ENCODE measurements at regions not wholly inside any gene's neighbourhood (a gene's known extent, or its start where the extent isn't known, plus 50 kb on each side); places are given as distances from the start of the nearest gene placed in this dataset.

GRCh38 chr17:77749989-77750388 lies 208.5 kb upstream of the TNRC6C start:
- H3K4me2 ChIP-seq: no peak overlapping the region
- no peaks in the 10 kb centered on the region for H3F3A ChIP-seq (ENCODE audit: insufficient read depth, low read depth)
- H3K36me3 ChIP-seq (ENCODE audit: low read depth): no peaks in the 10 kb centered on the region
- H3K4me3 ChIP-seq: no peak overlapping the region
- H3K4me1 ChIP-seq (replicated peaks; ENCODE audit: insufficient read depth): no peaks in the 10 kb centered on the region
- ChIA-PET CTCF (no interaction called here), POLR2A (ENCODE audit: unreplicated experiment) (no interaction called here)
- no peaks in the 10 kb centered on the region for H3K9me2 ChIP-seq (ENCODE audit: insufficient read depth)
- intact Hi-C loops (cut with micrococcal nuclease; ENCODE audit: unreplicated experiment): no loop called here
- no peaks in the 10 kb centered on the region for H4K20me1 ChIP-seq (ENCODE audit: insufficient read depth)
- DNase-seq: no peak
- peaks cover 88% of the 10 kb centered on the region for H3K27me3 ChIP-seq (ENCODE audit: insufficient read depth, low read depth)
- no peak overlapping the region for H2AFZ ChIP-seq
- no peak overlapping the region for H3K27ac ChIP-seq
- TF ChIP-seq CTCF (conservative IDR thresholded peaks at IDR 0.05) (no peak), EZH2 (IDR thresholded peaks at IDR 0.05; ENCODE audit: low read depth) (no peak)
- no peaks in the 10 kb centered on the region for H3K9me3 ChIP-seq (ENCODE audit: insufficient read depth, low read depth)
- BruUV-seq (replicated peaks): no TSS peak
- no peaks in the 10 kb centered on the region for H3K79me2 ChIP-seq (ENCODE audit: low read depth)

- H3K4me3 ChIP-seq: no peak overlapping the region
- no peaks in the 10 kb centered on the region for H3K36me3 ChIP-seq (ENCODE audit: low read depth)
- DNase-seq: no peak
- no peaks in the 10 kb centered on the region for H3K4me1 ChIP-seq (replicated peaks; ENCODE audit: insufficient read depth)
- no TSS peak for BruUV-seq (replicated peaks)
- H3K27me3 ChIP-seq (ENCODE audit: insufficient read depth, low read depth): peaks cover 88% of the 10 kb centered on the region
- H4K20me1 ChIP-seq (ENCODE audit: insufficient read depth): no peaks in the 10 kb centered on the region
- no peak overlapping the region for H3K27ac ChIP-seq
- intact Hi-C loops (cut with micrococcal nuclease; ENCODE audit: unreplicated experiment): no loop called here
- H3K9me3 ChIP-seq (ENCODE audit: insufficient read depth, low read depth): no peaks in the 10 kb centered on the region
- no peak overlapping the region for H3K4me2 ChIP-seq
- no peaks in the 10 kb centered on the region for H3F3A ChIP-seq (ENCODE audit: insufficient read depth, low read depth)
- no peak overlapping the region for H2AFZ ChIP-seq
- ChIA-PET CTCF (no interaction called here), POLR2A (ENCODE audit: unreplicated experiment) (interaction anchor here (0.6 kb wide), 1 partner anchor 1655 kb away, joined by 3 read pairs; no protein-coding TSS in a partner anchor)
- no peaks in the 10 kb centered on the region for H3K9me2 ChIP-seq (ENCODE audit: insufficient read depth)
- H3K79me2 ChIP-seq (ENCODE audit: low read depth): no peaks in the 10 kb centered on the region
- TF ChIP-seq EZH2 (IDR thresholded peaks at IDR 0.05; ENCODE audit: low read depth) (no peak), CTCF (conservative IDR thresholded peaks at IDR 0.05) (no peak)
Measured at GRCh38 chr17:77750427-77751043, 208.0 kb upstream of the TNRC6C start.

GRCh38 chr17:77753246-77753645 lies 205.3 kb upstream of the TNRC6C start:
- H3K9me3 ChIP-seq (ENCODE audit: insufficient read depth, low read depth): no peaks in the 10 kb centered on the region
- H3F3A ChIP-seq (ENCODE audit: insufficient read depth, low read depth): no peaks in the 10 kb centered on the region
- no peaks in the 10 kb centered on the region for H3K36me3 ChIP-seq (ENCODE audit: low read depth)
- H3K4me3 ChIP-seq: no peak overlapping the region
- no TSS peak for BruUV-seq (replicated peaks)
- POLR2A ChIA-PET (ENCODE audit: unreplicated experiment): no interaction called here
- CTCF ChIA-PET: no interaction called here
- H4K20me1 ChIP-seq (ENCODE audit: insufficient read depth): no peaks in the 10 kb centered on the region
- H3K4me2 ChIP-seq: no peak overlapping the region
- H3K27ac ChIP-seq: no peak overlapping the region
- H3K4me1 ChIP-seq (replicated peaks; ENCODE audit: insufficient read depth): no peaks in the 10 kb centered on the region
- H3K9me2 ChIP-seq (ENCODE audit: insufficient read depth): no peaks in the 10 kb centered on the region
- DNase-seq: no peak
- intact Hi-C loops (cut with micrococcal nuclease; ENCODE audit: unreplicated experiment): no loop called here
- no peak overlapping the region for H2AFZ ChIP-seq
- TF ChIP-seq CTCF (conservative IDR thresholded peaks at IDR 0.05): no peak
- TF ChIP-seq EZH2 (IDR thresholded peaks at IDR 0.05; ENCODE audit: low read depth): no peak
- peaks cover 88% of the 10 kb centered on the region for H3K27me3 ChIP-seq (ENCODE audit: insufficient read depth, low read depth)
- no peaks in the 10 kb centered on the region for H3K79me2 ChIP-seq (ENCODE audit: low read depth)
